Panc1 (cell line): ENCODE measurements at regions not wholly inside any gene's neighbourhood (a gene's known extent, or its start where the extent isn't known, plus 50 kb on each side); places are given as distances from the start of the nearest gene placed in this dataset.

Source experiments
- ATAC-seq: fragments of 200-7000 bp; cut with Tn5 transposase; 2 replicates; pipeline ENCODE4 v1.9.1; 2020; ENCODE audit warnings: mild to moderate bottlenecking, moderate library complexity
- BruUV-seq: library from RNA; stranded (reverse); fragments of 400-500 nt; replicated peaks from 2 replicates; lab custom pipeline; 2021; lab: Mats Ljungman, UMichigan
- CTCF ChIA-PET: fragments of 300-600 bp; sonication (Branson Sonifier 250); formaldehyde crosslinking; loops from one replicate; lab custom pipeline; 2022; ENCODE audit warnings: antibody characterized with exemption; lab: Charles Lee
- POLR2A ChIA-PET: fragments of 300-600 bp; sonication (Branson Sonifier 250); formaldehyde crosslinking; loops from one replicate; lab custom pipeline; 2022; ENCODE audit warnings: antibody characterized with exemption; lab: Charles Lee
- DNase-seq: peaks from one replicate; pipeline ENCODE4 v3.0.0-alpha.2; 2010; ENCODE audit warnings: low read depth, low spot score
- H3K27ac ChIP-seq: 2 replicates; pipeline ENCODE4 v1.5.1; 2011; ENCODE audit warnings: mild to moderate bottlenecking, low read length, inconsistent platforms
- H3K27me3 ChIP-seq: fragments of 200-500 bp; sonication (Bioruptor generic); 2 replicates; pipeline ENCODE4 v1.6.0; 2014; ENCODE audit warnings: low read length, inconsistent platforms; ENCODE audit not compliant: control insufficient read depth, insufficient read depth
- H3K36me3 ChIP-seq: fragments of 200-500 bp; sonication (Bioruptor generic); 2 replicates; pipeline ENCODE4 v1.5.1; 2014; ENCODE audit warnings: inconsistent platforms, mild to moderate bottlenecking, low read length, moderate library complexity; ENCODE audit not compliant: control insufficient read depth, insufficient read depth
- H3K4me1 ChIP-seq: 2 replicates; pipeline ENCODE4 v1.5.1; 2011; ENCODE audit warnings: inconsistent platforms, mild to moderate bottlenecking, low read length, moderate library complexity; ENCODE audit not compliant: control insufficient read depth, insufficient read depth
- H3K4me3 ChIP-seq, 2 experiments: 2 replicates each; pipeline ENCODE4 v1.5.1; 2011 to 2012; ENCODE audit warnings: low read depth in 2 of 2, low read length in 2 of 2, mild to moderate bottlenecking in 2 of 2, inconsistent platforms in 1 of 2, moderate library complexity in 1 of 2
- H3K9me3 ChIP-seq: fragments of 200-500 bp; sonication (Bioruptor generic); 2 replicates; pipeline ENCODE4 v1.5.1; 2014; ENCODE audit warnings: low read depth, mild to moderate bottlenecking, inconsistent platforms, low read length, moderate library complexity; ENCODE audit not compliant: control insufficient read depth, insufficient read depth
- CTCF ChIP-seq: fragments of 450-650 bp; IDR thresholded peaks from 2 replicates; pipeline ENCODE4 v1.5.1; 2017; ENCODE audit warnings: mild to moderate bottlenecking
- POLR2AphosphoS5 ChIP-seq: IDR thresholded peaks from 2 replicates; pipeline ENCODE4 v1.6.1; 2012; ENCODE audit warnings: mild to moderate bottlenecking, low read depth, low read length, moderate library complexity
- SIN3A ChIP-seq: IDR thresholded peaks from 2 replicates; pipeline ENCODE4 v1.6.1; 2012; ENCODE audit warnings: low read depth, mild to moderate bottlenecking, low read length, moderate library complexity, borderline replicate concordance; ENCODE audit not compliant: insufficient read depth
- TCF7L2 ChIP-seq: IDR thresholded peaks from 2 replicates; pipeline ENCODE4 v1.6.1; 2011; ENCODE audit warnings: mild to moderate bottlenecking, low read depth, low read length, inconsistent platforms
- in situ Hi-C: cut with HindIII; loops from 2 replicates; pipeline ENCODE4 v1.10.0; 2016; ENCODE audit warnings: low sequenced_read_pairs, low pct_unique_long_range_greater_than_20kb
- intact Hi-C: fragments of 100-400 bp; cut with micrococcal nuclease; formaldehyde crosslinking; loops from one replicate; pipeline ENCODE4 v1.10.0; 2022; ENCODE audit not compliant: unreplicated experiment
- TF ChIP-seq, protein P1 (sequence below), 2 experiments: IDR thresholded peaks; 2 replicates each; pipeline ENCODE4 v1.6.1; 2011 to 2012; ENCODE audit warnings: low read depth in 2 of 2, control low read depth in 1 of 2, low read length in 1 of 2, mild to moderate bottlenecking in 1 of 2, moderate library complexity in 1 of 2; ENCODE audit not compliant: insufficient read depth in 1 of 2

DNA sequence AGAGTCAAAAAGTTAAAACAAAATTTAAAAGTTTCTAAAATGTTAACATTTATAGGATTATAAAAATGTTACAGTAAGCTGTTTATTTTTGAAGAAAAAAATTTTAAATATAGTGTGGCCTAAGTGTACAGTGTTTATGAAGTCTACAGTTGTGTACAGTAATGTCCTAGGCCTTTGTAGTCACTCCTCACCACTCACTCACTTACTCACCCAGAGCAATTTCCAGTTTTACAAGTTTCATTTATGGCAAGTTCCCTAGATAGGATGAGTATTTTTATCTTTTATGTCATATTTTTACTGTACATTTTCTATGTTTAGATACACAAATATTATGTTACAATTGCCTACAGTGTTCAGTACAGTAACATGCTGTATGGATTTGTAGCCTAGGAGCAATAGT, 419.9 kb downstream of the ARL4A start:
- ATAC-seq, result no peak
- ChIA-PET POLR2A (no interaction called here), CTCF (no interaction called here)
- no peak for DNase-seq
- BruUV-seq, result no TSS peak
- in situ Hi-C loops (no loop called here), intact Hi-C loops (no loop called here)
- H3K9me3 ChIP-seq, result no peaks in the 10 kb centered on the region
- H3K4me3 ChIP-seq, result no peak overlapping the region
- no peaks in the 10 kb centered on the region for H3K27me3 ChIP-seq
- no peak overlapping the region for H3K27ac ChIP-seq
- TF ChIP-seq, protein P1, sequence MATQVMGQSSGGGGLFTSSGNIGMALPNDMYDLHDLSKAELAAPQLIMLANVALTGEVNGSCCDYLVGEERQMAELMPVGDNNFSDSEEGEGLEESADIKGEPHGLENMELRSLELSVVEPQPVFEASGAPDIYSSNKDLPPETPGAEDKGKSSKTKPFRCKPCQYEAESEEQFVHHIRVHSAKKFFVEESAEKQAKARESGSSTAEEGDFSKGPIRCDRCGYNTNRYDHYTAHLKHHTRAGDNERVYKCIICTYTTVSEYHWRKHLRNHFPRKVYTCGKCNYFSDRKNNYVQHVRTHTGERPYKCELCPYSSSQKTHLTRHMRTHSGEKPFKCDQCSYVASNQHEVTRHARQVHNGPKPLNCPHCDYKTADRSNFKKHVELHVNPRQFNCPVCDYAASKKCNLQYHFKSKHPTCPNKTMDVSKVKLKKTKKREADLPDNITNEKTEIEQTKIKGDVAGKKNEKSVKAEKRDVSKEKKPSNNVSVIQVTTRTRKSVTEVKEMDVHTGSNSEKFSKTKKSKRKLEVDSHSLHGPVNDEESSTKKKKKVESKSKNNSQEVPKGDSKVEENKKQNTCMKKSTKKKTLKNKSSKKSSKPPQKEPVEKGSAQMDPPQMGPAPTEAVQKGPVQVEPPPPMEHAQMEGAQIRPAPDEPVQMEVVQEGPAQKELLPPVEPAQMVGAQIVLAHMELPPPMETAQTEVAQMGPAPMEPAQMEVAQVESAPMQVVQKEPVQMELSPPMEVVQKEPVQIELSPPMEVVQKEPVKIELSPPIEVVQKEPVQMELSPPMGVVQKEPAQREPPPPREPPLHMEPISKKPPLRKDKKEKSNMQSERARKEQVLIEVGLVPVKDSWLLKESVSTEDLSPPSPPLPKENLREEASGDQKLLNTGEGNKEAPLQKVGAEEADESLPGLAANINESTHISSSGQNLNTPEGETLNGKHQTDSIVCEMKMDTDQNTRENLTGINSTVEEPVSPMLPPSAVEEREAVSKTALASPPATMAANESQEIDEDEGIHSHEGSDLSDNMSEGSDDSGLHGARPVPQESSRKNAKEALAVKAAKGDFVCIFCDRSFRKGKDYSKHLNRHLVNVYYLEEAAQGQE (IDR thresholded peaks at IDR 0.05; ENCODE audit: insufficient read depth in 1 of 2, low read depth in 2 of 2, low read length in 1 of 2), result no peak
- no peak for TF ChIP-seq POLR2AphosphoS5
- no peak for TF ChIP-seq SIN3A
- no peak for TF ChIP-seq CTCF
- TF ChIP-seq TCF7L2, result no peak
- H3K4me1 ChIP-seq, result no peaks in the 10 kb centered on the region
- no peaks in the 10 kb centered on the region for H3K36me3 ChIP-seq

DNA sequence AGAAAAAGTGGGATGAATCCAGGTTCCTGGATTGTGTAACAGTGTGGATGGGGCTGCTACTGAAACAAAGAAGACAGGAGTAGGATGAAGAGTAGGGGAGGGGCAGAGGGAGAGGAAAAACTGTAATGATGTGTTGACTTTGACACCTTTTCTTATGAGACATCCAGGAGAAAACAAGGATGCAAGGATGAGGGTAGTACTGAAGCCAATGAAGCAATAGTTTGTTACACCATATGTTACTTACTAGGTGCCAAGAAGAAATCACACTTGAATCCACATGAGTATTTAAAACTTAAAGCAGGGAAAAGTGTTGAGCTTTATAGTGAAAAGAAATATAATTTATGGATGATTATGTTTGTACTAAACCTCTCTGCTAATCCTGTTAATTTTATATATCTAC, 420.6 kb downstream of the ARL4A start:
- no peak for ATAC-seq
- no peak overlapping the region for H3K4me3 ChIP-seq
- TF ChIP-seq CTCF (no peak), TCF7L2 (no peak), SIN3A (no peak), POLR2AphosphoS5 (no peak)
- TF ChIP-seq, protein P1 (IDR thresholded peaks at IDR 0.05; ENCODE audit: insufficient read depth in 1 of 2, low read depth in 2 of 2, low read length in 1 of 2), result no peak
- BruUV-seq, result no TSS peak
- POLR2A ChIA-PET, result no interaction called here
- CTCF ChIA-PET, result no interaction called here
- no peaks in the 10 kb centered on the region for H3K9me3 ChIP-seq
- DNase-seq, result no peak
- H3K36me3 ChIP-seq, result no peaks in the 10 kb centered on the region
- no peaks in the 10 kb centered on the region for H3K27me3 ChIP-seq
- in situ Hi-C loops, result no loop called here
- H3K27ac ChIP-seq, result no peak overlapping the region
- H3K4me1 ChIP-seq, result no peaks in the 10 kb centered on the region
- intact Hi-C loops, result no loop called here
